Epithelial cell of proximal tubule (primary cell): ENCODE measurements at regions not wholly inside any gene's neighbourhood (a gene's known extent, or its start where the extent isn't known, plus 50 kb on each side); places are given as distances from the start of the nearest gene placed in this dataset.
"Not testable (repeated sequence)": the region's sequence is repeated elsewhere in the genome, so short reads cannot be mapped to it uniquely, and the experiment has no call there.

Experiments used
- DNase-seq: peaks from one replicate; pipeline ENCODE4 v3.0.0-alpha.2; 2011; ENCODE audit warnings: low read depth
- H3K4me3 ChIP-seq: 2 replicates; pipeline ENCODE4 v1.5.1; 2011; ENCODE audit warnings: low read depth, mild to moderate bottlenecking, low read length
- CTCF ChIP-seq: conservative IDR thresholded peaks from 2 replicates; pipeline ENCODE4 v1.5.1; 2012; ENCODE audit warnings: low read depth, mild to moderate bottlenecking, low read length

GRCh38 chr7:6953138-6953797 lies 127.2 kb upstream of the CCZ1B start:
- TF ChIP-seq CTCF: peak; percentile 38
- DNase-seq, H3K4me3 ChIP-seq: not testable (repeated sequence)

- DNase-seq, H3K4me3 ChIP-seq: not testable (repeated sequence)
Measured at GRCh38 chr7:6953798-6954181, 127.7 kb upstream of the CCZ1B start.

GRCh38 chr7:6955385-6955784 lies 129.3 kb upstream of the CCZ1B start:
- not testable (repeated sequence) for H3K4me3 ChIP-seq, DNase-seq

GRCh38 chr7:6955990-6956566 lies 130.0 kb upstream of the CCZ1B start:
- not testable (repeated sequence) for DNase-seq, H3K4me3 ChIP-seq

GRCh38 chr7:6958371-6958770 lies 132.3 kb upstream of the CCZ1B start:
- H3K4me3 ChIP-seq: not testable (repeated sequence)

GRCh38 chr7:6959942-6960341 lies 133.9 kb upstream of the CCZ1B start:
- DNase-seq, H3K4me3 ChIP-seq: not testable (repeated sequence)

More at GRCh38 chr7:6958371-6958770, 132.3 kb upstream of the CCZ1B start:
- not testable (repeated sequence) for DNase-seq

- not testable (repeated sequence) for DNase-seq, H3K4me3 ChIP-seq
Measured at GRCh38 chr7:6962871-6963270, 136.8 kb upstream of the CCZ1B start.

- not testable (repeated sequence) for H3K4me3 ChIP-seq, DNase-seq
- peak; percentile 49 for TF ChIP-seq CTCF
Measured at GRCh38 chr7:6965051-6965450, 139.0 kb upstream of the CCZ1B start.

- H3K4me3 ChIP-seq, DNase-seq: not testable (repeated sequence)
Measured at GRCh38 chr7:6970180-6970579, 144.1 kb upstream of the CCZ1B start.

- DNase-seq: not testable (repeated sequence)
Measured at GRCh38 chr7:6974876-6975275, 148.8 kb upstream of the CCZ1B start.

GRCh38 chr7:6975346-6975745 lies 149.3 kb upstream of the CCZ1B start:
- DNase-seq, H3K4me3 ChIP-seq: not testable (repeated sequence)

More at GRCh38 chr7:6974876-6975275, 148.8 kb upstream of the CCZ1B start:
- H3K4me3 ChIP-seq: not testable (repeated sequence)

- DNase-seq, H3K4me3 ChIP-seq: not testable (repeated sequence)
Measured at GRCh38 chr7:6977368-6977767, 151.3 kb upstream of the CCZ1B start.

GRCh38 chr7:6978326-6978725 lies 152.3 kb upstream of the CCZ1B start:
- not testable (repeated sequence) for DNase-seq, H3K4me3 ChIP-seq

GRCh38 chr7:6979456-6979855 lies 153.4 kb upstream of the CCZ1B start:
- not testable (repeated sequence) for DNase-seq, H3K4me3 ChIP-seq

- H3K4me3 ChIP-seq, DNase-seq: not testable (repeated sequence)
Measured at GRCh38 chr7:6982375-6982774, 156.3 kb upstream of the CCZ1B start.

GRCh38 chr7:6986892-6987291 lies 160.8 kb upstream of the CCZ1B start:
- not testable (repeated sequence) for H3K4me3 ChIP-seq, DNase-seq

GRCh38 chr7:6988608-6989007 lies 162.5 kb upstream of the CCZ1B start:
- H3K4me3 ChIP-seq, DNase-seq: not testable (repeated sequence)

- not testable (repeated sequence) for H3K4me3 ChIP-seq, DNase-seq
Measured at GRCh38 chr7:6989968-6990367, 163.9 kb upstream of the CCZ1B start.
